Fibroblast of pulmonary artery (primary cell): ENCODE measurements at regions not wholly inside any gene's neighbourhood (a gene's known extent, or its start where the extent isn't known, plus 50 kb on each side); places are given as distances from the start of the nearest gene placed in this dataset.

Source experiments
- DNase-seq: peaks from one replicate; pipeline ENCODE4 v3.0.0-alpha.2; 2010; ENCODE audit warnings: low read depth
- H3K4me3 ChIP-seq: replicated peaks from 2 replicates; pipeline ENCODE4 v1.5.1; 2011; ENCODE audit warnings: low read depth, mild to moderate bottlenecking, control low read depth, low read length, moderate library complexity
- CTCF ChIP-seq: IDR thresholded peaks from 2 replicates; pipeline ENCODE4 v1.5.1; 2011; ENCODE audit warnings: mild to moderate bottlenecking, control low read depth, low read length, inconsistent platforms; ENCODE audit errors: missing control alignments

GRCh38 chr5:88368201-88368600 lies 99.6 kb upstream of the TMEM161B start:
- no peak for DNase-seq
- H3K4me3 ChIP-seq = no peak overlapping the region
- TF ChIP-seq CTCF = no peak

GRCh38 chr5:88364991-88365390 lies 96.3 kb upstream of the TMEM161B start:
- no peak overlapping the region for H3K4me3 ChIP-seq
- no peak for DNase-seq
- TF ChIP-seq CTCF = no peak

DNA sequence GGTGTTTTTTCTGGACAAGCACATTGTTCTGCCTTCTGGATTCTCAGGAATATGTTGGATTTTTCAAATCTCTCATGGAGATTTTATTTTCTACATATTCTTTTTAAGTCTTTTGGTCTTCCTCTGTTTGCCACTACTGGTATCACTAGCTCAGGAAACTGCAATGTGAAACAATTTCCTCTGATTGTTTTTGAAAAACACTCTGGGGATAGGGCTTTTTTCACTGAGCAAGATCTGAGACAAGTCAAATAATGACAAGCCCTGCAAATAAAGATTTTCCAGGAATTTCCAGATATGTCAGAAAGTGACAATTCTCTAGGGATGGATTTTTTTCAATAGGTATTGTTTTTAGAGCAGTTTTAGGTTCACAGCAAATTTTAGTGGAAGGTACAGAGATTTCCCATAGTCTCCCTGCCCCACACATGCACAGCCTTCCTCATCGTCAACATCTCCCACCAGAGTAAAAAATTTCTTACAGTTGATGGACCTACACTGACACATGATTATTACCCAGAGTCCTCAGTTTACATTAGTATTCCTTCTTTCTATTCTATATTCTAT lies 86.9 kb upstream of the TMEM161B start:
- TF ChIP-seq CTCF = no peak
- no peak overlapping the region for H3K4me3 ChIP-seq
- no peak for DNase-seq

DNA sequence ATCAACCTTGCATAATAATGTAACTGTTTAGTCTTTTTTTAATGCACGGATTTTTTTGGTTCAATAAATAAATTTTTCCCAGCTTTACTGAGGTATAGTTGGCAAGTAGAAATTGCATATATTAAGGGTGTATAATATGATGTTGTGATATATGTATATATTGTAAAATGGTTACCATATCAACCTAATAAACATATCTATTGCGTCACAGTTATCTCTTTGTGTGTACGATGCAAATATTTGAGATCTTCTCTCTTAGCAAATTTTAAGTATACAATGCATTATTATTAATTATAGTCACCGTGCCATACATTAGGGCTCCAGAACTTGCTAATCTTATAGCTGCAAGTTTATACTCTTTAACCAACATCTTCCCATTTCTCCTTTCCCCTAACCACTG lies 57.2 kb upstream of the TMEM161B start:
- DNase-seq = no peak
- no peak overlapping the region for H3K4me3 ChIP-seq
- no peak for TF ChIP-seq CTCF

DNA sequence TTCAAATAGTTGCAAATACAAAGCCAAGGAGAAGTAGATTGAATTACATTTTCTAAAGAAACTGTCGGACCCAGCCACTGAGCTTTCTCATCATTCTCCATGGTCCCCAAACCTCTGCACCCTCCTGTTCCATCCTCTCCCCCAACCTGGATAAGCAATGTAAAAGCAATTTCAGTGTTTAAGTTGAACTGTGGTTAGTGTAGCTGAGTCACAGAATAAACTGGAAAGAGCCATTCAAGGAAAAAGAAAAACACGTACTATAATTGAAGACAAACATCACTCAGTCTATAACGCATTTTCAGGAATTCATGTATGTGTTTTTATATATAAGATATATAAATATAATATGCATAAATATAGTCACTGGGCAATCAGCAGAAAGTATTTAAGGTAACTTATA lies 54.1 kb upstream of the TMEM161B start:
- no peak for DNase-seq
- no peak overlapping the region for H3K4me3 ChIP-seq
- TF ChIP-seq CTCF = no peak
